Transverse colon (tissue), 4 donors: ENCODE measurements at regions not wholly inside any gene's neighbourhood (a gene's known extent, or its start where the extent isn't known, plus 50 kb on each side); places are given as distances from the start of the nearest gene placed in this dataset.

Source experiments
- POLR2A ChIP-seq: fragments of 450-650 bp; IDR thresholded peaks from one replicate; pipeline ENCODE4 v1.6.1; 2016; ENCODE audit warnings: antibody characterized with exemption, mild to moderate bottlenecking, moderate library complexity
- POLR2AphosphoS5 ChIP-seq, 3 donors: sonication (generic); formaldehyde crosslinking; IDR thresholded peaks; one replicate each; pipeline ENCODE4 v1.6.1; 2016; ENCODE audit warnings: antibody characterized with exemption in 3 of 3
- TF ChIP-seq, protein P1 (sequence below), 5 experiments: fragments of 200-600 bp in 3 of 5; fragments of 450-650 bp in 2 of 5; sonication (generic) in 3 of 5; IDR thresholded peaks; 1 replicate in 2 of 5; 2 replicates in 3 of 5; pipeline ENCODE4 v1.5.1; 2016 to 2017; ENCODE audit warnings: antibody characterized with exemption in 5 of 5, inconsistent platforms in 3 of 5, mild to moderate bottlenecking in 2 of 5, moderate library complexity in 1 of 5

DNA sequence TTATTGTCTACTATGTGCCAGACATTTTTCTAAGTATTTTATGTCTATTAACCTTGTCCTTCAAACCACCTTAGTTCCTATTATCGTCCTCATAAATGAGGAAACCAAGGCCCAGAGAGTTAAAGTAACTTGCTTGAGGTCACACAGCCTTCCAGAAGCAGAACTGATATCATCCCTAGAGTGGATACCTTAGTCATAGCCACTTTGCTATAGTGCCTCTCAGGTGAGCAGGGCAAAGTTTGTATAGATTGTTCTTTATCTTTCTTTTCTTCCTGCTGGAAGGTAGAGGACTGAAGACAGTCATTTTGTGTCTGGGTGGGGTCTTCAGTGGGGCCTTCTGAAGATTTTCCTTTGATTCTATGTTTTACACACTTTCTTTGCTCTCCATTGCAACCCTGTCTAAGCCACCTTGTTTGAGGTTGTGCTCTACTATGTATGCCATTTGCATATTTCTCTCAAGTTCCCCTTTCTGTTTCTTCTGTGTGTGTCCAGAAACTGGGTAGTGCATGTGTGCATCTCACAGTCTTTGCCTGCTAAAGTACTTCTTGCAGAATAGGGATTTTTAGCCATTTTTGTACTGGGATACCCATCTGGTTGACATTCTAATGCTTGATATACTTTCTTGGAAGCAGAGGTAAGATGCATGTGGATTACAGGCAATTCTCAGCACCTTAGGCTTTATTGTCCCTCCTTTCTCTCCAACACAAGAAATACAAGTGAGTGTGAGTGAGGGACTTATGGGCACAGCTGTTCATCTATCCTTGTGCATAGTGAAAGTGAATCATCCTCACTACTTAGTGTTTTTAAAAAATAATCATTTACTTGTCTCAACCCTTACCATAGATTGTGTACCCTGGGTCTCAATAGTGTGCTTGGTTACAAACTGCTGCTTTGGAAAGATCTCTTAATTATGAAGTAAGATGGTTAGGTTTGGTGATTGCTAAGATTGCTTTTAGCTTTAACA is 207.6 kb upstream of the HMCN1 start:
- TF ChIP-seq, protein P1, sequence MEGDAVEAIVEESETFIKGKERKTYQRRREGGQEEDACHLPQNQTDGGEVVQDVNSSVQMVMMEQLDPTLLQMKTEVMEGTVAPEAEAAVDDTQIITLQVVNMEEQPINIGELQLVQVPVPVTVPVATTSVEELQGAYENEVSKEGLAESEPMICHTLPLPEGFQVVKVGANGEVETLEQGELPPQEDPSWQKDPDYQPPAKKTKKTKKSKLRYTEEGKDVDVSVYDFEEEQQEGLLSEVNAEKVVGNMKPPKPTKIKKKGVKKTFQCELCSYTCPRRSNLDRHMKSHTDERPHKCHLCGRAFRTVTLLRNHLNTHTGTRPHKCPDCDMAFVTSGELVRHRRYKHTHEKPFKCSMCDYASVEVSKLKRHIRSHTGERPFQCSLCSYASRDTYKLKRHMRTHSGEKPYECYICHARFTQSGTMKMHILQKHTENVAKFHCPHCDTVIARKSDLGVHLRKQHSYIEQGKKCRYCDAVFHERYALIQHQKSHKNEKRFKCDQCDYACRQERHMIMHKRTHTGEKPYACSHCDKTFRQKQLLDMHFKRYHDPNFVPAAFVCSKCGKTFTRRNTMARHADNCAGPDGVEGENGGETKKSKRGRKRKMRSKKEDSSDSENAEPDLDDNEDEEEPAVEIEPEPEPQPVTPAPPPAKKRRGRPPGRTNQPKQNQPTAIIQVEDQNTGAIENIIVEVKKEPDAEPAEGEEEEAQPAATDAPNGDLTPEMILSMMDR (IDR thresholded peaks at IDR 0.05): no peak
- TF ChIP-seq POLR2A: no peak
- no peak for TF ChIP-seq POLR2AphosphoS5 (IDR thresholded peaks at IDR 0.05)
